Right lobe of liver (tissue), 6 donors: ENCODE measurements at regions not wholly inside any gene's neighbourhood (a gene's known extent, or its start where the extent isn't known, plus 50 kb on each side); places are given as distances from the start of the nearest gene placed in this dataset.

ENCODE experiments used
- ATAC-seq, 4 donors: fragments of 200-7000 bp; cut with Tn5 transposase; one replicate each; pipeline ENCODE4 v1.9.1; 2020; ENCODE audit warnings: mild to moderate bottlenecking in 4 of 4, moderate library complexity in 4 of 4
- DNase-seq, 3 donors: peaks; one replicate each; pipeline ENCODE4 v3.0.0-alpha.2; 2020
- H3K27ac ChIP-seq, 3 donors: fragments of 200-600 bp; one replicate each; pipeline ENCODE4 v1.8.0; 2022
- H3K27me3 ChIP-seq, 2 donors: fragments of 200-600 bp; one replicate each; pipeline ENCODE4 v1.8.0; 2022
- H3K36me3 ChIP-seq, 4 donors: fragments of 200-600 bp; sonication (generic) in 1 of 4; one replicate each; pipeline versions ENCODE4 v1.5.1 to v1.8.0; 2017 to 2022; ENCODE audit warnings: control low read depth in 1 of 4
- H3K4me1 ChIP-seq, 4 donors: fragments of 200-600 bp; sonication (generic) in 1 of 4; one replicate each; pipeline versions ENCODE4 v1.5.1 to v1.8.0; 2017 to 2022; ENCODE audit warnings: control low read depth in 1 of 4
- H3K4me3 ChIP-seq, 3 donors: fragments of 200-600 bp; one replicate each; pipeline ENCODE4 v1.8.0; 2022
- H3K9me3 ChIP-seq, 4 donors: fragments of 200-600 bp; sonication (generic) in 1 of 4; one replicate each; pipeline versions ENCODE4 v1.5.1 to v1.8.0; 2017 to 2022; ENCODE audit warnings: control low read depth in 1 of 4
- POLR2A ChIP-seq: fragments of 450-650 bp; IDR thresholded peaks from one replicate; pipeline ENCODE4 v1.6.1; 2017; ENCODE audit warnings: antibody characterized with exemption, mild to moderate bottlenecking
- WGBS: methylation state at CpG from one replicate; pipeline ENCODE4 v1.1.6; 2018; ENCODE audit warnings: low coverage, low lambda C conversion rate; ENCODE audit not compliant: insufficient coverage; ENCODE audit errors: missing lambda C conversion rate; 5-methylcytosine and 5-hydroxymethylcytosine counted together
- intact Hi-C, 2 donors: fragments of 100-400 bp; cut with DNase I; formaldehyde crosslinking; loops; one replicate each; pipeline versions ENCODE4 v1.11.2 to v1.14.1; 2022
- TF ChIP-seq, protein P1 (sequence below), 4 donors: fragments of 200-600 bp in 3 of 4; fragments of 450-650 bp in 1 of 4; IDR thresholded peaks; one replicate each; pipeline versions ENCODE4 v1.5.1 to v1.8.0; 2016 to 2022; ENCODE audit warnings: antibody characterized with exemption in 4 of 4, mild to moderate bottlenecking in 2 of 4
- donor health status: DM: no; HTN: yes; CAD: no.
- donor health status: DM: no; HTN: no; CAD: no.
- donor health status: DM: no; HTN: no; CAD: no.
- donor health status: DM: no; HTN: yes; CAD: no.
- donor health status: DM: no; HTN: yes; CAD: no.

DNA sequence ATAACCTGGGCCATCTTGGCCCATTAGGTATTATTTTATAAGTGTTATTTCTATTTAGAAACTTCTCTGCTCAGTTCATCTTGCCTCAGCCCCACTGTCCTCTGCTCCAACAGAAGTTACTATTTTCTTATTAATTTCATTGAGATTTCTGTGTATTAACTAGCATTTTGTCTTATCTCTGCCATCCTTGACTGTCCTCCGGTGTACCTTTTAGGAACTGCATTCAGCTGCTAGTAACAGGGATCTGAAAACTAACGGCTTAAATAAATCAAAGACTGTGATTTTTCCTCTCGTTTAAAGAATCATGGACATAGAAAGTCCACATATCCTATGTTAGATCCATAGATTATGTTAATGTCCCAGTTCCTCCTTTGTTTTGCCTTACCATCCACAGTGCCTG is 382.5 kb downstream of the MATN1 start:
- no peak for TF ChIP-seq POLR2A
- TF ChIP-seq, protein P1, sequence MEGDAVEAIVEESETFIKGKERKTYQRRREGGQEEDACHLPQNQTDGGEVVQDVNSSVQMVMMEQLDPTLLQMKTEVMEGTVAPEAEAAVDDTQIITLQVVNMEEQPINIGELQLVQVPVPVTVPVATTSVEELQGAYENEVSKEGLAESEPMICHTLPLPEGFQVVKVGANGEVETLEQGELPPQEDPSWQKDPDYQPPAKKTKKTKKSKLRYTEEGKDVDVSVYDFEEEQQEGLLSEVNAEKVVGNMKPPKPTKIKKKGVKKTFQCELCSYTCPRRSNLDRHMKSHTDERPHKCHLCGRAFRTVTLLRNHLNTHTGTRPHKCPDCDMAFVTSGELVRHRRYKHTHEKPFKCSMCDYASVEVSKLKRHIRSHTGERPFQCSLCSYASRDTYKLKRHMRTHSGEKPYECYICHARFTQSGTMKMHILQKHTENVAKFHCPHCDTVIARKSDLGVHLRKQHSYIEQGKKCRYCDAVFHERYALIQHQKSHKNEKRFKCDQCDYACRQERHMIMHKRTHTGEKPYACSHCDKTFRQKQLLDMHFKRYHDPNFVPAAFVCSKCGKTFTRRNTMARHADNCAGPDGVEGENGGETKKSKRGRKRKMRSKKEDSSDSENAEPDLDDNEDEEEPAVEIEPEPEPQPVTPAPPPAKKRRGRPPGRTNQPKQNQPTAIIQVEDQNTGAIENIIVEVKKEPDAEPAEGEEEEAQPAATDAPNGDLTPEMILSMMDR (IDR thresholded peaks at IDR 0.05), result no peak
- no peaks in the 10 kb centered on the region for H3K9me3 ChIP-seq
- 54% methylated on average over 3 of the region's 3 CpGs for WGBS
- H3K27ac ChIP-seq, result no peak overlapping the region
- no peak for DNase-seq
- intact Hi-C loops, result no loop called here
- no peak overlapping the region for H3K4me3 ChIP-seq
- H3K36me3 ChIP-seq, result no peaks in the 10 kb centered on the region
- H3K27me3 ChIP-seq, result no peaks in the 10 kb centered on the region
- ATAC-seq, result no peak
- no peaks in the 10 kb centered on the region for H3K4me1 ChIP-seq

GRCh38 chr1:30339866-30340265 is 383.5 kb downstream of the MATN1 start:
- Histone ChIP-seq H3K27me3 (no peaks in the 10 kb centered on the region), H3K27ac (no peak overlapping the region), H3K36me3 (no peaks in the 10 kb centered on the region), H3K9me3 (no peaks in the 10 kb centered on the region), H3K4me1 (no peaks in the 10 kb centered on the region), H3K4me3 (no peak overlapping the region)
- intact Hi-C loops, result no loop called here
- DNase-seq (no peak), ATAC-seq (no peak)
- 39% methylated on average over 2 of the region's 2 CpGs for WGBS
- TF ChIP-seq, protein P1 (IDR thresholded peaks at IDR 0.05), result no peak
- TF ChIP-seq POLR2A, result no peak

- Histone ChIP-seq H3K9me3 (no peaks in the 10 kb centered on the region), H3K4me3 (no peak overlapping the region), H3K27me3 (no peaks in the 10 kb centered on the region), H3K36me3 (no peaks in the 10 kb centered on the region), H3K27ac (no peak overlapping the region), H3K4me1 (no peaks in the 10 kb centered on the region)
- intact Hi-C loops, result no loop called here
- TF ChIP-seq, protein P1 (IDR thresholded peaks at IDR 0.05), result no peak
- no peak for TF ChIP-seq POLR2A
- ATAC-seq (no peak), DNase-seq (no peak)
- 68% methylated on average over 2 of the region's 2 CpGs for WGBS
Measured at GRCh38 chr1:30338765-30339164, 384.6 kb downstream of the MATN1 start.

GRCh38 chr1:30337324-30337620 is 386.1 kb downstream of the MATN1 start:
- H3K9me3 ChIP-seq, result no peaks in the 10 kb centered on the region
- no peak for TF ChIP-seq POLR2A
- TF ChIP-seq, protein P1 (IDR thresholded peaks at IDR 0.05), result no peak
- intact Hi-C loops, result no loop called here
- no peaks in the 10 kb centered on the region for H3K4me1 ChIP-seq
- ATAC-seq (no peak), DNase-seq (no peak)
- H3K4me3 ChIP-seq, result no peak overlapping the region
- no peaks in the 10 kb centered on the region for H3K36me3 ChIP-seq
- 59% methylated on average over 3 of the region's 3 CpGs for WGBS
- H3K27ac ChIP-seq, result no peak overlapping the region
- no peaks in the 10 kb centered on the region for H3K27me3 ChIP-seq

- DNase-seq, result no peak
- TF ChIP-seq, protein P1 (IDR thresholded peaks at IDR 0.05), result no peak
- no peak for TF ChIP-seq POLR2A
- no peaks in the 10 kb centered on the region for H3K9me3 ChIP-seq
- intact Hi-C loops, result no loop called here
- no peak for ATAC-seq
- H3K4me3 ChIP-seq, result no peak overlapping the region
- H3K36me3 ChIP-seq, result no peaks in the 10 kb centered on the region
- H3K27me3 ChIP-seq, result no peaks in the 10 kb centered on the region
- H3K4me1 ChIP-seq, result no peaks in the 10 kb centered on the region
- 63% methylated on average over 8 of the region's 16 CpGs for WGBS
- H3K27ac ChIP-seq, result no peak overlapping the region
Measured at GRCh38 chr1:30336550-30337323, 386.6 kb downstream of the MATN1 start.
